ENCODE measurements at regions not wholly inside any gene's neighbourhood (a gene's known extent, or its start where the extent isn't known, plus 50 kb on each side); places are given as distances from the start of the nearest gene placed in this dataset.
"Not testable (repeated sequence)": the region's sequence is repeated elsewhere in the genome, so short reads cannot be mapped to it uniquely, and the experiment has no call there.

- no peak for DNase-seq
These were observed 1102.1 kb upstream of the LCORL start for GRCh38 chr4:19123681-19124080.

GRCh38 chr4:19119904-19120560 lies 1098.5 kb upstream of the LCORL start:
- DNase-seq: no peak

DNA sequence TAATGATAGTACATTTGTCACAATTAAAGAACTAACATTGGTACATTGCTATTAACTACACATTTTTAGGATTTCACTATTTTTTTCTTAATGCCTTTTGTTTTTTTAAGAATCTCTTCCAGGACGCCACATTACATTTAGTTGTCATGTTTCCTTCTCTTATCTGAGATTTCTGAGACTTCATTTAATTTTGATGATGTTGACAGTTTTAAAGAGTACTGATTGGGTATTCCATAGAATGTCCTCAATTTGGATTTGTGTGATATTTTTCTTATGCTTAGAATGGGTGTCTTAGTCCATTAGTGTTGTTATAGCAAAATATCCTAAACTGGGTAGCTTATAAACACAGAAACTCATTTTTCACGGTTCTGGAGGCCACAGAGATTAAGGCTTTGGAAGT lies 1095.5 kb upstream of the LCORL start:
- no peak for DNase-seq

DNA sequence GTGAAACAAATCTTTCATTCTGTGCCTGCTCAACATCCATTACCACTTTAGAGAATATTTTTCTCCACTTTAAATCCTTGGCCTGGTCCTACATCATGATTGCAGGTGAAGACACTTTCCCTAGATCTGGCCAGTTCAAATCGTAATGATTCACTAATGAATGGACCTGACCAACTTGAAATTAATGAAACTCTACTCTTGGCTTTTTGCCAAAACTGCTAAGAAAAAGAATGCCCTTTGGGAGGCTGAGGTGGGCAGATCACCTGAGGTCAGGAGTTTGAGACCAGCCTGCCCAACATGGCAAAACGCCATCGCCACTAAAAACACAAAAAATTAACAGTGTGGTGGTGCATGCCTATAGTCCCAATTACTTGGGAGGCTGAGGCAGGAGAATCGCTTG lies 1082.6 kb upstream of the LCORL start:
- DNase-seq: no peak

DNA sequence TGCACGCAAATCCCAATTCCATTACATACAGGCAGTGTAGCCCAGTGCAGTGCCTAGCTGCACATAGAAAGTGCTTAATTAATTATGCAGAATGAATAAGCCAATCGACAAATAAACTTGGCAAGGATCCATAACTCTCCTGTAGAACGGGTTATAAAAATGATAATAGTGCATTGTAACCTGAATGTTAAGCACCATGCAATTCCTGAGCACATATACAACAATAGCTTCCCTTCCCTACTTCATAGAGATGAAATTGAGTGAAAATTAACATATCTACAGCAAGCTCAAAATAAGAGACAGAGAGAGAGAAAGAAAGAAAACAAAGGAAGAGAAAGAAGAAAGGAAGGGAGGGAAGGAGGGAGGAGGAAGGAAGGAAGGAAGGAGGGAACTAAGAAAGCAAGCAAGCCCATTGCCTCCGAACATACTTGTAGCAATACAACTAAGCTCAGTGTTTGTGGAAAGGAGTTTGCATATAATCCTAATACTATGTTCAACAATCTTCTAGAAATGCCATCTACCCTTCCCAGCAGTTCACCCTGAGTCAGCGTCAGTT lies 1074.0 kb upstream of the LCORL start:
- DNase-seq: no peak

GRCh38 chr4:19093951-19094350 lies 1072.4 kb upstream of the LCORL start:
- no peak for DNase-seq

DNA sequence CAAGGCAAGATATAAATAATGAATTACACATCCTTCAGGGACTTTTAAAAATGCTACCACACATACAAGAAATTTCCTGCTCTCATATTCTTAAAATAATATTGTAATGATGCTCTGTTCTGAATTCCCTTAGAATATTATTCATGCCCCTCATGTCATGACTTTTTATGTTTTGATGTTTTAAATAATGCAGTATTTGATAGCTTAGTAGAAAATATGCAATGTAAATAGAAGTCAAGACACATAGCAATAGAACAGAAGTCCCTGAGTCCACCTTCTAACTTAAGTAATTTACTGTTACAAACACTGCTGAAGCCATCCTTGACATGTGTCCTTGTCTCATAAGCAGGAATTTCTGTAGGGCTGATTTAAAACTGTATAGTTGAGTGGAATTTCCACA lies 1071.2 kb upstream of the LCORL start:
- no peak for DNase-seq

GRCh38 chr4:19074036-19074435 lies 1052.5 kb upstream of the LCORL start:
- no peak for DNase-seq

- no peak for DNase-seq
These were observed 1042.1 kb upstream of the LCORL start for GRCh38 chr4:19063662-19064061.

DNA sequence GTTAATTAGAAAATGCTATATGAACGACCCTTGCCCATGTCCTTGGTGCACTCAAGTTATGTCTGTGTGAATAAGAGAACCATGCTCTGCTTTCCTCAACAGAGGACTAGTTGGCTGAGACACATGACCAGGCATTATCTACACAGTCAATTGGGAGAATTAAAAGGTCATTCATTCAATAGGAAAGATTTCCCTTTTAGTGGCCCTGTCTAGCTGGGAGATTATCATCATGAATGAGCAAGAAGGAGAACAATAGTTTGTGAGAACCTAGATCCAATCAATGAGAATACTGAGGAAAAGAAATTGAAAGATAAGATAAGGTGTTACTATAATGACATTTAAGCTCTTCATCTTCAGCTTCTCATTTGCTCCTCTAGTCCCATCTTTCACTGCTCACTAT lies 1033.4 kb upstream of the LCORL start:
- DNase-seq: no peak

- no peak for DNase-seq
These were observed 1030.3 kb upstream of the LCORL start for GRCh38 chr4:19051831-19052230.

- DNase-seq: no peak
These were observed 1025.8 kb upstream of the LCORL start for GRCh38 chr4:19047279-19047880.

- no peak for DNase-seq
These were observed 1018.3 kb upstream of the LCORL start for GRCh38 chr4:19039816-19040215.

DNA sequence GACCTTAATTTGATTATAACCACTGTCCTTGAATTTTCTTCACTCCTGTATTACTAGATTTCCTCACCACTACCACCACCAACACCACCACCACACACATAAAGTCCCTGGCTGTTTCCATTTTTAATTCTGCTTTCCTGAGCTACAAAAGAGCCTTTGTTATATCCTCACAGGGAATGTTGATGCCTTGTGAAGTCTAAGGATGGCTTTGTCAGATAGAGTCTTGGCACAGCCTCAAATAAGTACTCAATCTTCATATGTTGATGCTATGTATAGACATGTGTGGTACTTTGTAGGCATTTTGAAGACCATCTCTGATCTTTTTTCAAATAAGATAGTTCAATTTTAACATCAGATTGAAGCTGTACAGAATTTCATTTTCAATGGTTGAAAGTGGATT lies 1016.7 kb upstream of the LCORL start:
- DNase-seq: no peak

- no peak for DNase-seq
These were observed 1012.5 kb upstream of the LCORL start for GRCh38 chr4:19033816-19034733.

DNA sequence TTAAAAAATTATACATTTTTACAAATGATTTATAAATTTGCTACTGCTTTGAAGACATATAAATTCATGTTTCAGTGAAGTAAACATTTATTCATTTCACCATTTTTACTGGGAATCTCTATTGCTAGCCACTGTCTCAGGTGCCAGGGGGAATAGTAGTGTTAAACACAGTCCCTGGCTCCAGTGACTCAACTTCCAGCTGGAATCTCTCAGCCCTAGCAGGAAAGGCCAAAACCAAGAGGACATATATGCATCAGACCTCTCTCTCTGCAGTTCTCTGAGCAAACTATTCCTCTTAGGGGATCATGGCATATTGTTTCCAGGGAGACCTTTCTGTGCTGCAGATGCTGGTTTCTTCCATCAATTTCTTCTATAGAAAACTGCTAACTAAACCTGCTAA lies 1009.0 kb upstream of the LCORL start:
- DNase-seq: no peak

GRCh38 chr4:19030048-19030447 lies 1008.5 kb upstream of the LCORL start:
- DNase-seq: no peak

- DNase-seq: no peak
These were observed 1004.7 kb upstream of the LCORL start for GRCh38 chr4:19026281-19026680.

- DNase-seq: no peak
These were observed 1003.5 kb upstream of the LCORL start for GRCh38 chr4:19025031-19025430.

GRCh38 chr4:19024047-19024446 lies 1002.5 kb upstream of the LCORL start:
- DNase-seq: no peak

DNA sequence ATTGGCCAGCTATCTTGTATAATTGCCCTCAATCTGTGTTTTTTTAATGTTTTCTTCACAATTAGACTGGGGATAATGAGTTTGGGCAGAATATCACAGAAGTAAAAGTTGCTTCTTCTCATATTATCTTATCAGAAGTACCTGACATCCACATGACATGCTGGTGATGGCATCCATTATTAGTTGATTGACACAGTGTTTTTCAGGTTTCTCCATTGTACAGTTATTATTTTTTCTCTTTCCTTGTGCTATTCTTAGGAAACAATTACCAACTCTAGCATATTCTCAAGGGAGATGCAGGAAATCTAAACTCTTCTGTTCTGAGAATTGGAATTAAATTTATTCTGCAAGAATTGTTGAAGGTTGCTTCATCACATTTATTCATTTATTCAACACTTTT lies 1000.1 kb upstream of the LCORL start:
- no peak for DNase-seq

DNA sequence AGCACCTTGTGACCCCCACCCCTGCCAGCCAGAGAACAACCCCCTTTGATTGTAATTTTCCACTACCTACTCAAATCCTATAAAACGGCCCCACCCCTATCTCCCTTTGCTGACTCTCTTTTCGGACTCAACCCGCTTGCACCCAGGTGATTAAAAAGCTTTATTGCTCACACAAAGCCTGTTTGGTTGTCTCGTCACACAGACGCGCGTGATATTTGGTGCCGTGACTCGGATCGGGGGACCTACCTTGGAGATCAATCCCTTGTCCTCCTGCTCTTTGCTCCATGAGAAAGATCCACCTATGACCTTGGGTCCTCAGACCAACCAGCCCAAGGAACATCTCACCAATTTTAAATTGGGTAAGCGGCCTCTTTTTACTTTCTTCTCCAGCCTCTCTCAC lies 995.0 kb upstream of the LCORL start:
- DNase-seq: not testable (repeated sequence)

DNA sequence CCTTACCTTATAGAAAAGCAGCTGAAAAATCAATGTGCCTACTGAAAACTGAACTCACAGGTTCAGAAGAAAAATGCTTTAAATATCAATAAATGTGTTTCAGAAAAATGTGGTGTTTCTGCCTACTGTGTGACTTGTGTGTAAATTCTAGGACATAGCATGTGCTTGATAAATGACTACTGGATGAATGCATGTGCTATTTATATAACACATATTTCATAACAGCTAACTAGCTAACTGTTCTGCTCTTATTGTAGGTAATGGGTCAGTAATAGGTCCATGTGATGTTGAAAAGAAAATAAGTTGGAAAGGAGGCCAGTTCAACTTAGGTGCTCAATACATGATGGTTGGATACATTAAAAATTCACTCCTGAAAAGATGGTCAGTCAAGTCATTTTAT lies 993.0 kb upstream of the LCORL start:
- DNase-seq: no peak

DNA sequence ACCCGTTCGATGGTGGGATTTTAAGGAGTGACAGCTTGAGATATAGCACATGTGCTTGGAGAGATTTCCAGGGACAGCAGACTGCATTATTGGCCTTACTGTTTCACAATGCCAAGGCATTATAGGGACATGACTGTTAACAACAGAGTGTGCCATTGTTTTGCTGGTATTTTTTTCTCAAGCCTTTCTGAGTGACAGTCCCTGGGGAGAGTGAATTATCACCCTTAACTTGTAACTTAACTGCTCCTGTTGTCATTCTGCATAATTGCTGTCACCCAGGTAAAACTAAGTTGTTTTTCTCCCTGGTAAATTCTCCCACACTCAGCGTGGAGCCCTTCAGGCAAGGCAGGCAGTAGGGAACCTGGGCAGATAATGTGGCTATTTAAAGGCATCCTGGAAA lies 989.2 kb upstream of the LCORL start:
- DNase-seq: no peak

Data from activated naive CD4-positive, alpha-beta T cell treated with Interleukin-2 at 50 U/mL for 16 hours (primary cell).